Adrenal gland (tissue), 5 donors: ENCODE measurements at regions not wholly inside any gene's neighbourhood (a gene's known extent, or its start where the extent isn't known, plus 50 kb on each side); places are given as distances from the start of the nearest gene placed in this dataset.

Experiments
- POLR2A ChIP-seq, 2 donors: fragments of 450-650 bp; IDR thresholded peaks; one replicate each; pipeline ENCODE4 v1.6.1; 2017; ENCODE audit warnings: antibody characterized with exemption in 2 of 2, mild to moderate bottlenecking in 2 of 2, moderate library complexity in 1 of 2
- TF ChIP-seq, protein P1 (sequence below), 6 experiments: fragments of 450-650 bp in 4 of 6; fragments of 200-600 bp in 2 of 6; sonication (generic) in 1 of 6; IDR thresholded peaks; 1 replicate in 5 of 6; 2 replicates in 1 of 6; pipeline versions ENCODE4 v1.5.1 to v1.8.0; 2016 to 2021; ENCODE audit warnings: antibody characterized with exemption in 6 of 6, mild to moderate bottlenecking in 2 of 6, moderate library complexity in 1 of 6
- donor health status: DM: no; HTN: no; CAD: no.

- TF ChIP-seq, protein P1, sequence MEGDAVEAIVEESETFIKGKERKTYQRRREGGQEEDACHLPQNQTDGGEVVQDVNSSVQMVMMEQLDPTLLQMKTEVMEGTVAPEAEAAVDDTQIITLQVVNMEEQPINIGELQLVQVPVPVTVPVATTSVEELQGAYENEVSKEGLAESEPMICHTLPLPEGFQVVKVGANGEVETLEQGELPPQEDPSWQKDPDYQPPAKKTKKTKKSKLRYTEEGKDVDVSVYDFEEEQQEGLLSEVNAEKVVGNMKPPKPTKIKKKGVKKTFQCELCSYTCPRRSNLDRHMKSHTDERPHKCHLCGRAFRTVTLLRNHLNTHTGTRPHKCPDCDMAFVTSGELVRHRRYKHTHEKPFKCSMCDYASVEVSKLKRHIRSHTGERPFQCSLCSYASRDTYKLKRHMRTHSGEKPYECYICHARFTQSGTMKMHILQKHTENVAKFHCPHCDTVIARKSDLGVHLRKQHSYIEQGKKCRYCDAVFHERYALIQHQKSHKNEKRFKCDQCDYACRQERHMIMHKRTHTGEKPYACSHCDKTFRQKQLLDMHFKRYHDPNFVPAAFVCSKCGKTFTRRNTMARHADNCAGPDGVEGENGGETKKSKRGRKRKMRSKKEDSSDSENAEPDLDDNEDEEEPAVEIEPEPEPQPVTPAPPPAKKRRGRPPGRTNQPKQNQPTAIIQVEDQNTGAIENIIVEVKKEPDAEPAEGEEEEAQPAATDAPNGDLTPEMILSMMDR (IDR thresholded peaks at IDR 0.05) = no peak
- no peak for TF ChIP-seq POLR2A (IDR thresholded peaks at IDR 0.05)
Measured at GRCh38 chr2:167345559-167345958, 457.3 kb downstream of the XIRP2 start.
